Glutamatergic neuron (in vitro differentiated cells): ENCODE measurements at regions not wholly inside any gene's neighbourhood (a gene's known extent, or its start where the extent isn't known, plus 50 kb on each side); places are given as distances from the start of the nearest gene placed in this dataset.

Experiments
- DNase-seq: peaks from one replicate; pipeline ENCODE4 v3.0.0; 2022
- H3K27ac Mint-ChIP-seq: one replicate; pipeline ENCODE4 v1.8.0; 2020; ENCODE audit warnings: mild to moderate bottlenecking, mixed read lengths, inconsistent platforms; ENCODE audit not compliant: unreplicated experiment
- H3K27me3 Mint-ChIP-seq: one replicate; pipeline ENCODE4 v1.8.0; 2020; ENCODE audit warnings: mild to moderate bottlenecking, moderate library complexity, mixed read lengths, inconsistent platforms; ENCODE audit not compliant: unreplicated experiment
- H3K36me3 Mint-ChIP-seq: one replicate; pipeline ENCODE4 v1.8.0; 2020; ENCODE audit warnings: mild to moderate bottlenecking, mixed read lengths, inconsistent platforms; ENCODE audit not compliant: unreplicated experiment
- H3K4me1 Mint-ChIP-seq: one replicate; pipeline ENCODE4 v1.8.0; 2020; ENCODE audit warnings: mild to moderate bottlenecking, low read depth, mixed read lengths, inconsistent platforms; ENCODE audit not compliant: unreplicated experiment
- H3K4me3 Mint-ChIP-seq: one replicate; pipeline ENCODE4 v1.8.0; 2020; ENCODE audit warnings: mild to moderate bottlenecking, mixed read lengths, inconsistent platforms; ENCODE audit not compliant: unreplicated experiment
- H3K9me3 Mint-ChIP-seq: one replicate; pipeline ENCODE4 v1.8.0; 2020; ENCODE audit warnings: mild to moderate bottlenecking, moderate library complexity, mixed read lengths, inconsistent platforms; ENCODE audit not compliant: unreplicated experiment
- CTCF ChIP-seq: fragments of 200-600 bp; sonication (generic); IDR thresholded peaks from one replicate; pipeline ENCODE4 v1.5.0; 2021; ENCODE audit not compliant: partially characterized antibody, unreplicated experiment

- Mint-ChIP-seq H3K36me3 (no peaks in the 10 kb centered on the region), H3K27me3 (peaks cover 2% of the 10 kb centered on the region), H3K9me3 (no peaks in the 10 kb centered on the region), H3K4me3 (no peak overlapping the region), H3K4me1 (no peaks in the 10 kb centered on the region), H3K27ac (no peak overlapping the region)
- TF ChIP-seq CTCF, result no peak
- DNase-seq, result no peak
These were observed 402.1 kb downstream of the KIF16B start for GRCh38 chr20:16171180-16171579.

DNA sequence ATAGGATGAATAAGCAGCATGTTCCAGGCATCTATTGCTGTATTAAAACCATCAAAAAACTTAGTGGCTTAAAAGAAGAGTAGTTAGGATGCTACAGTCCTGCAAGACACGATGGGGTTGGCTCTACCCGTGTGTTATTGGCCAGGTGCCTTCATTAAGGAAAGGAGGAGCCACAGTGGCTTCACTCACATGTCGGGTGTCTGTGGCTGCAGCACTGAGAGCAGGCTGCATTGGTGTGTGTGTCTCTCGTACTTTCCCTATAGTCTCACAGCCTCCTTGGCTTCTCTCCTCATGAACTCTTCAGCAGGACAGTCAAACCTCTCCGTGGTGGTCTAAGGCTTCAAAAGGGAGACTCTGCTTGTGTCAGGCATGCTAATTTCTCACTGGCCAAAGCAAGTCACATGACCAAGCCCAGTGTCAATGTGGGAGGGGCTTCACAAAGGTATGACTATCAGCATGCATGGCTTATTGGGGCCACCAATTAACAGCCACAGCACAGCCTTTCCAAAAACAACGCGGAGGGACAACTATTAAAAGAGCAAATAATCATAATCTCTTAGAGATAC is 402.8 kb downstream of the KIF16B start:
- no peaks in the 10 kb centered on the region for H3K4me1 Mint-ChIP-seq
- no peaks in the 10 kb centered on the region for H3K9me3 Mint-ChIP-seq
- peaks cover 2% of the 10 kb centered on the region for H3K27me3 Mint-ChIP-seq
- no peak overlapping the region for H3K27ac Mint-ChIP-seq
- DNase-seq, result no peak
- H3K4me3 Mint-ChIP-seq, result no peak overlapping the region
- no peak for TF ChIP-seq CTCF
- no peaks in the 10 kb centered on the region for H3K36me3 Mint-ChIP-seq

DNA sequence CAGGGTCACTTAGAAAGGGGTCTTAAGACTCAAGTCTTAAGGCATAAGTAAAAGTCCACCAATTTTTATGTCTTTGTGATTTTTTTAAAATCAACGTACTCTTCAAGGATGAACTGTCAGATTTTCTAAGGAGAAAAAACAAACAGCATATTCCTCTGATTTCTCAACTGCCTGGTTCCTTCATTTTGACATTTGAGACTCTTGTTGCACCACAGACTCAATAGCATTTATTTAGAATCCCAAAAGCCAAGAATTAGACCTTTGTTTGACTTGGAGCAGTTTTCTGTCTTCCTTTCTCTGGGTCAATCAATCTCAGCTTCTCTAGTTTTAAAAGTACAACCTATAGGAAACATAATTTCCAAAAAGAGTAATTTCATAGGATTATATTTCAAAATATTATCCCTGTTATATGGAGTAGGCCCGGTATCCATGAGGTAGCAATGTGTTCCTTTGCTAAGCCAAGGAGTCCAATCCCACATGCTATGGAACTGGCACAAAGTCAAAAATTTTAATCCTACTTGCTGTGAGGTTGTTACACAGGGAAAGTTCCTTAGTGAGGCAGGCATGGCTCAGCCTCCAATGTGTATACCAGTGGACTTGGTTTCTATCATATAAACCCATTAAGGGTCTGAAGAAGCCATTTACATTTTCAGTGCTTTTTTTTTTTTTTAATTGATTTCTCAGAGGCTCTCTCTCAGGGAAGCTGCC is 405.7 kb downstream of the KIF16B start:
- DNase-seq, result no peak
- Mint-ChIP-seq H3K27me3 (no peaks in the 10 kb centered on the region), H3K4me3 (no peak overlapping the region), H3K36me3 (no peaks in the 10 kb centered on the region), H3K27ac (no peak overlapping the region), H3K4me1 (no peaks in the 10 kb centered on the region), H3K9me3 (no peaks in the 10 kb centered on the region)
- no peak for TF ChIP-seq CTCF

GRCh38 chr20:16166737-16167136 is 406.5 kb downstream of the KIF16B start:
- no peak for TF ChIP-seq CTCF
- DNase-seq, result no peak
- H3K9me3 Mint-ChIP-seq, result no peaks in the 10 kb centered on the region
- no peak overlapping the region for H3K27ac Mint-ChIP-seq
- H3K36me3 Mint-ChIP-seq, result no peaks in the 10 kb centered on the region
- H3K27me3 Mint-ChIP-seq, result no peaks in the 10 kb centered on the region
- H3K4me3 Mint-ChIP-seq, result no peak overlapping the region
- H3K4me1 Mint-ChIP-seq, result no peaks in the 10 kb centered on the region

DNA sequence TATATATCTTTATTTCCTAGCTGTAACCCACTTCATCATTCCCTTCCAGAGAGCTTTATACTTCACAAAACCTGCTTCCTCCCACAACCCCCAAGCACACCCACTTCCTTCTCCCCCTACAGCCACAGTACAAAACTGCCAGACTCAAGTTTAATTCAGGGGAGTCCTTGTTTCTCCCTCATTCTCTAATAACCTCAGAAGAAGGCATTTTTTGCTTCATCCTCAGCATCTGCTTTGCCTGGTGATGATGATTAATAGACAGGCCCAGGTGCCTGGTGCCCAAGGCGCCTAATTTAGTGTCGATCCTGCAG is 414.3 kb downstream of the KIF16B start:
- H3K4me3 Mint-ChIP-seq, result no peak overlapping the region

More for the DNA sequence above, 414.3 kb downstream of the KIF16B start:
- no peak for DNase-seq
- Mint-ChIP-seq H3K9me3 (no peaks in the 10 kb centered on the region), H3K36me3 (no peaks in the 10 kb centered on the region), H3K27ac (no peak overlapping the region), H3K27me3 (no peaks in the 10 kb centered on the region), H3K4me1 (no peaks in the 10 kb centered on the region)
- no peak for TF ChIP-seq CTCF
